NK-92 treated with Interleukin-12 subunit alpha and Interleukin-12 subunit beta, amount 100 ng/mL, for 24 hours (cell line): ENCODE measurements at regions not wholly inside any gene's neighbourhood (a gene's known extent, or its start where the extent isn't known, plus 50 kb on each side); places are given as distances from the start of the nearest gene placed in this dataset.
"Not testable (repeated sequence)": the region's sequence is repeated elsewhere in the genome, so short reads cannot be mapped to it uniquely, and the experiment has no call there.

Source experiments
- DNase-seq: peaks from one replicate; lab custom pipeline; 2025; lab: John Stamatoyannopoulos, UW

- DNase-seq: no peak
Observed at GRCh38 chr5:164204338-164204946, 699.0 kb downstream of the MAT2B start.

GRCh38 chr5:164206196-164206595 is 700.8 kb downstream of the MAT2B start:
- no peak for DNase-seq

GRCh38 chr5:164207646-164208045 is 702.2 kb downstream of the MAT2B start:
- DNase-seq: no peak

- DNase-seq: no peak
Observed at GRCh38 chr5:164210491-164210890, 705.1 kb downstream of the MAT2B start.

GRCh38 chr5:164214698-164215097 is 709.3 kb downstream of the MAT2B start:
- no peak for DNase-seq

- no peak for DNase-seq
Observed at GRCh38 chr5:164217464-164217863, 712.0 kb downstream of the MAT2B start.

- no peak for DNase-seq
Observed at GRCh38 chr5:164220522-164220921, 715.1 kb downstream of the MAT2B start.

- DNase-seq: no peak
Observed at GRCh38 chr5:164224236-164224635, 718.8 kb downstream of the MAT2B start.

- DNase-seq: no peak
Observed at GRCh38 chr5:164224772-164225171, 719.4 kb downstream of the MAT2B start.

- DNase-seq: no peak
Observed at GRCh38 chr5:164230341-164230740, 724.9 kb downstream of the MAT2B start.

GRCh38 chr5:164233791-164234190 is 728.4 kb downstream of the MAT2B start:
- DNase-seq: no peak

GRCh38 chr5:164234321-164234720 is 728.9 kb downstream of the MAT2B start:
- no peak for DNase-seq

- DNase-seq: no peak
Observed at GRCh38 chr5:164235300-164235891, 730.0 kb downstream of the MAT2B start.

- no peak for DNase-seq
Observed at GRCh38 chr5:164237486-164237885, 732.1 kb downstream of the MAT2B start.

- DNase-seq: not testable (repeated sequence)
Observed at GRCh38 chr5:164251781-164252180, 746.4 kb downstream of the MAT2B start.

GRCh38 chr5:164253764-164254163 is 748.3 kb downstream of the MAT2B start:
- no peak for DNase-seq

GRCh38 chr5:164255598-164256213 is 750.3 kb downstream of the MAT2B start:
- DNase-seq: no peak

GRCh38 chr5:164256351-164256750 is 750.9 kb downstream of the MAT2B start:
- no peak for DNase-seq

GRCh38 chr5:164256954-164257353 is 751.5 kb downstream of the MAT2B start:
- DNase-seq: no peak

- DNase-seq: no peak
Observed at GRCh38 chr5:164265566-164265965, 760.1 kb downstream of the MAT2B start.

GRCh38 chr5:164266571-164266970 is 761.2 kb downstream of the MAT2B start:
- no peak for DNase-seq

GRCh38 chr5:164277720-164278119 is 772.3 kb downstream of the MAT2B start:
- no peak for DNase-seq

GRCh38 chr5:164289526-164289925 is 784.1 kb downstream of the MAT2B start:
- DNase-seq: no peak

GRCh38 chr5:164296603-164297080 is 791.2 kb downstream of the MAT2B start:
- no peak for DNase-seq
